ENCODE measurements at regions not wholly inside any gene's neighbourhood (a gene's known extent, or its start where the extent isn't known, plus 50 kb on each side); places are given as distances from the start of the nearest gene placed in this dataset.
"Not testable (repeated sequence)": the region's sequence is repeated elsewhere in the genome, so short reads cannot be mapped to it uniquely, and the experiment has no call there.

DNA sequence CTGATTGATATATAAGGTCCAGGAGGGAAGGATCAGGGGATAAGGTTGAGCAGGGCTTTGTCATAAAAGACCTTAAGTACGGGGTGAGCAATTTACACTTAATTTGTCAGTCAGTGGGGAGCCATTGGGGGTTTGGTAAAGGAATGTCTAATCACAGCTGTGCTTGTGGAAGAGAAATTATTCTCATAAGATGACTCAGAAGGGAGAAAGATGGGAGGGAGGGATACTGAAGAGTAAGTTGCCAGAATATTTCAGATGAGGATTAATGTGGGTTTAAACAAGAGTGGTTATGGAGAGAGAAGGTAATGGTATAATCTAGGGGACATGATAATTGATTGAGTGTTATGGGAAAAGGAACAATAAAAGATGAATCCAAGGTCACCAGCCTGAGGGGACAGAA, 500.1 kb upstream of the CCDC196 start:
- TF ChIP-seq, protein P1, sequence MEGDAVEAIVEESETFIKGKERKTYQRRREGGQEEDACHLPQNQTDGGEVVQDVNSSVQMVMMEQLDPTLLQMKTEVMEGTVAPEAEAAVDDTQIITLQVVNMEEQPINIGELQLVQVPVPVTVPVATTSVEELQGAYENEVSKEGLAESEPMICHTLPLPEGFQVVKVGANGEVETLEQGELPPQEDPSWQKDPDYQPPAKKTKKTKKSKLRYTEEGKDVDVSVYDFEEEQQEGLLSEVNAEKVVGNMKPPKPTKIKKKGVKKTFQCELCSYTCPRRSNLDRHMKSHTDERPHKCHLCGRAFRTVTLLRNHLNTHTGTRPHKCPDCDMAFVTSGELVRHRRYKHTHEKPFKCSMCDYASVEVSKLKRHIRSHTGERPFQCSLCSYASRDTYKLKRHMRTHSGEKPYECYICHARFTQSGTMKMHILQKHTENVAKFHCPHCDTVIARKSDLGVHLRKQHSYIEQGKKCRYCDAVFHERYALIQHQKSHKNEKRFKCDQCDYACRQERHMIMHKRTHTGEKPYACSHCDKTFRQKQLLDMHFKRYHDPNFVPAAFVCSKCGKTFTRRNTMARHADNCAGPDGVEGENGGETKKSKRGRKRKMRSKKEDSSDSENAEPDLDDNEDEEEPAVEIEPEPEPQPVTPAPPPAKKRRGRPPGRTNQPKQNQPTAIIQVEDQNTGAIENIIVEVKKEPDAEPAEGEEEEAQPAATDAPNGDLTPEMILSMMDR (IDR thresholded peaks at IDR 0.05; ENCODE audit: low read length, missing control alignments) = no peak
- H3K4me3 ChIP-seq (replicated peaks; ENCODE audit: low read depth, low read length) = no peak overlapping the region
- DNase-seq (ENCODE audit: low read depth) = no peak

DNA sequence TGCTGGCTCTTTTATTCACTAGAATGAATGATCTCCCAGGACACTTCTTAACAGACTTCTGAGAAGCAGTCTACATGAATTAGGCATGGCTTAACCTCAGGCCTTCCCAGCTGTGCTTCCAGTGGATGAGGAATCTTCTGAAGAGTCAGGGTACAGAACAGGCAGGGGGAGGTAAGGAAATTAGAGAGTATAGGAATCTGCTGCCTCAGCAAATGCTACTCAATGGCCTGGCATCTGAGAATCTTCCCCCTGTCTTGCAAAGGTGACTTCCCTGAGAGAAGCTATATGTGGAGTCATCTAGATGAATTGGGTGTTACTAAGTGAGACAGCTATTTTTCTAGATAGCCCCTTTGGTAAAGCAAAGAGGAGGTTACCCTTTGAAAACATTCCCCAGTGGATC, 496.2 kb upstream of the CCDC196 start:
- no peak for DNase-seq (ENCODE audit: low read depth)
- TF ChIP-seq, protein P1 (IDR thresholded peaks at IDR 0.05; ENCODE audit: low read length, missing control alignments) = no peak
- no peak overlapping the region for H3K4me3 ChIP-seq (replicated peaks; ENCODE audit: low read depth, low read length)

DNA sequence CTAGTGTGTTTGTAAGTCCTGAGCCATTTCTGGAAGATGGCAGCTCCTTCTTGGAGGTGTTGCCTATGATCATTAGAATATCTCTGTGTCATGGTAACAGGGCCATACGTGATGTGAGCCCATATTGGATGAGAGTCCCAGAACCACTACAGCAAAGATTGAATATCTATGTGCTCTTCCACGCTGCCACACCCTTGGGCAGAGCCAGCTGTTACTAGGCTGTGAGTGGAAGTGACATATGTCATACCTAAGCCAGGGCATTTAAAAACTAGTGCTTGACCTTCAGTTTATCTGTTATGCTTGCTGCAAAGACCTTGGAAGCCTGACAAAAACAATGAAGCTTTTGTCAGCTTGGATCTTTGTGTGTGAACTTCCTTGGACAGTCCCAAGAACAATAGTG, 495.1 kb upstream of the CCDC196 start:
- DNase-seq (ENCODE audit: low read depth) = no peak
- TF ChIP-seq, protein P1 (IDR thresholded peaks at IDR 0.05; ENCODE audit: low read length, missing control alignments) = no peak
- no peak overlapping the region for H3K4me3 ChIP-seq (replicated peaks; ENCODE audit: low read depth, low read length)

DNA sequence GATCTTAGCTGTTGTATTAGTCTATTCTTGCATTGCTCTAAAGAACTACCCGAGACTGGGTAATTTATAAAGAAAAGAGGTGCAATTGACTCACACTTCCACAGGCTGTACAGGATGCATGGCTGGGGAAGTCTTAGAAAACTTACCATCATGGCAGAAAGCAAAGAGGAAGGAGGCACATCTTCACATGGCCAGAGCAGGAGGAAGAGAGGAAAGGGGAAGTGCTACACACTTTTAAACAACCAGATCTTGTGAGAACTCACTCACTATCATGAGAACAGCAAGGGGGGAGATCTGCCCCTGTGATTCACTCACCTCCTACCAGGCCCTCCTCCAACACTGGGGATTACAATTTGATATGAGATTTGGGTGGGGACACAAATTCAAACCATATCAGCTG, 494.2 kb upstream of the CCDC196 start:
- H3K4me3 ChIP-seq (replicated peaks; ENCODE audit: low read depth, low read length); DNase-seq (ENCODE audit: low read depth): not testable (repeated sequence)

DNA sequence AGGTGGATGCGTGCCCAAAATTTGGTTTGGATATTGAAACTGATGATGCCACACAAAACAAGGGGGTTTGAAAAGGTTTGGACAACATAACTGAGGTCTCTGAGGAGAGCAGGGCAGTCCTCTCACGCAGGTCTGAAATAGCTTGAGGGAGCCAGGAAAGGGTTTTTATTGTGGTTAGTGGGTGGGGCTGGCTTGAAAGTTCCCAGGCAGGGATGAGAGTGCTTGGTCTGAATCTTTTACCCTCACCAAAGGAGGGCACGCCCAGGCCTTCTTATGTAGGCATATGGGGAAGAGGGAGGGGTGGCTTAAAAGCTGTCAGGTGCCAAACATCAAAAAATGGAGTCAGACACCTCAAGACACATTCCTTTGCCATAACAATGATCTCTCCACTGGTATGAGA, 493.1 kb upstream of the CCDC196 start:
- TF ChIP-seq, protein P1 (IDR thresholded peaks at IDR 0.05; ENCODE audit: low read length, missing control alignments) = no peak
- H3K4me3 ChIP-seq (replicated peaks; ENCODE audit: low read depth, low read length) = no peak overlapping the region
- DNase-seq (ENCODE audit: low read depth) = no peak

DNA sequence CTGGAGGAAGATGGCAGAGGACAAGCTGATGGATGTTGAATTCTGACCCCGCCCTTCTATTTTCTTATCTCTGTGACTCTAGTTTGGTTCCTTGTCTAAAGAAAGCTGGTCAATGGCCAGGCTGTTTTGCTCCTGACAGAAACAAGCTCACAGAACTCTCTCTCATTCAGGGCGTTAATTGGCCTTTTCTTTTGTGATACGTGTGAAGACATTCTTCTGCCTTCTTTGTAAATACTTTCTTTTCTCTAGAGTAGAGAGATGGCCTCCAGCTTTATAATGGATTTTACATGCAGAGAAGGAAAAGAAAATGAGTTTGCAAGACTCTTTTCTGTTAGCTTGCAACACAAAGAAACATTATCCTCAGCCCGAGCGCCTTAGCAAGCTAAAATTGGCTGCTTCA, 492.2 kb upstream of the CCDC196 start:
- no peak overlapping the region for H3K4me3 ChIP-seq (replicated peaks; ENCODE audit: low read depth, low read length)
- TF ChIP-seq, protein P1 (IDR thresholded peaks at IDR 0.05; ENCODE audit: low read length, missing control alignments) = no peak
- no peak for DNase-seq (ENCODE audit: low read depth)

DNA sequence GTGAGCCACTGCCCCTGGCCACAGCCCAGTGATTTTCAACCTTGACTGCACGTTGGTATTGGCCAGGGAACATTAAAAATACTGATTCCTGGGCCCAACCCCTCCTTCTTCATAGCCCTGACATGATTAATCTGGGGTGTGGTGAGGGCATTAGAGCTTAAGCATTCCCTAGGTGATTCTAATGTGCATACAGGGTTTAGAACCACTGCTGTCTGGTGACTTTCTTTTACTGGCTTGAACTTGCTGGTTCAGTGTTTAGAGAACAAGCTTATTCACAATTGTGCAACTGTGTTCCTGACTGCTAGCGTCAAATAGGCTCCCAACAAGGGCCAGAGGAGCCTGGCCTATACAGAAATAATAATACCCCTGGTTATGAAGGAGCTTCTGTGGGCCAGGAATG, 488.8 kb upstream of the CCDC196 start:
- TF ChIP-seq, protein P1 (IDR thresholded peaks at IDR 0.05; ENCODE audit: low read length, missing control alignments) = no peak
- DNase-seq (ENCODE audit: low read depth) = no peak
- H3K4me3 ChIP-seq (replicated peaks; ENCODE audit: low read depth, low read length) = no peak overlapping the region

DNA sequence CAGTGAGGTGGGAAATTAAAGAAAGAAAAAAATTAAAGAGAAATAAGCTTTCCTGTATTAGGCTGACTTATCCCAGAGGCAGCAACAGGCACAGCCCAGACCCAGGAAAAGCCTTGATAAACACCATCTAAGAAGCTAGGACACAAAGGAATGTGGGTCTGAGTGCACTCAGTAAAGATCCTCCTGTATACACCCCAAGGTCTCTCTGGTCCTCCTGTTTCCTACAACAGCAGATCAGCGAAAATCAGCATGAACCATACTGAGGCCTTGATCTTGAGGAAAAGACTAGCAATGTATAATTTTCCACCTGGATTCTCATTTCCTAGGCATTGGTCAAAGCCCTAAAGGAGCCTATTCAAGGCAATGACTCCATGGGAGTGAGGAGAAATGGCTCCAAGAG, 486.3 kb upstream of the CCDC196 start:
- DNase-seq (ENCODE audit: low read depth) = no peak
- no peak overlapping the region for H3K4me3 ChIP-seq (replicated peaks; ENCODE audit: low read depth, low read length)
- TF ChIP-seq, protein P1 (IDR thresholded peaks at IDR 0.05; ENCODE audit: low read length, missing control alignments) = no peak
